WERI-Rb-1 (cell line): ENCODE measurements at regions not wholly inside any gene's neighbourhood (a gene's known extent, or its start where the extent isn't known, plus 50 kb on each side); places are given as distances from the start of the nearest gene placed in this dataset.

Experiments used
- DNase-seq: peaks from one replicate; pipeline ENCODE4 v3.0.0-alpha.2; 2020
- H3K27ac ChIP-seq: fragments of 250-450 bp; sonication (Bioruptor Pico); 2 replicates; pipeline ENCODE4 v1.5.1; 2020; ENCODE audit warnings: mild to moderate bottlenecking, moderate library complexity
- H3K27me3 ChIP-seq: fragments of 250-450 bp; sonication (Bioruptor Pico); 2 replicates; pipeline ENCODE4 v1.5.1; 2021; ENCODE audit warnings: mild to moderate bottlenecking, low read depth, moderate library complexity; ENCODE audit not compliant: insufficient read depth, severe bottlenecking
- H3K36me3 ChIP-seq: fragments of 250-450 bp; sonication (Bioruptor Pico); 2 replicates; pipeline ENCODE4 v1.5.1; 2020; ENCODE audit warnings: mild to moderate bottlenecking, moderate library complexity
- H3K4me3 ChIP-seq: 2 replicates; pipeline ENCODE4 v1.5.1; 2011; ENCODE audit warnings: low read depth, mild to moderate bottlenecking, control low read depth, low read length
- H3K9me3 ChIP-seq: fragments of 250-450 bp; sonication (Bioruptor Pico); 2 replicates; pipeline ENCODE4 v1.5.1; 2021; ENCODE audit warnings: mild to moderate bottlenecking, moderate library complexity; ENCODE audit not compliant: severe bottlenecking
- TF ChIP-seq, protein P1 (sequence below): IDR thresholded peaks from 2 replicates; pipeline ENCODE4 v1.5.1; 2011; ENCODE audit warnings: low read depth, mild to moderate bottlenecking, control low read depth, inconsistent platforms, low read length

- H3K27ac ChIP-seq: no peak overlapping the region
- TF ChIP-seq, protein P1, sequence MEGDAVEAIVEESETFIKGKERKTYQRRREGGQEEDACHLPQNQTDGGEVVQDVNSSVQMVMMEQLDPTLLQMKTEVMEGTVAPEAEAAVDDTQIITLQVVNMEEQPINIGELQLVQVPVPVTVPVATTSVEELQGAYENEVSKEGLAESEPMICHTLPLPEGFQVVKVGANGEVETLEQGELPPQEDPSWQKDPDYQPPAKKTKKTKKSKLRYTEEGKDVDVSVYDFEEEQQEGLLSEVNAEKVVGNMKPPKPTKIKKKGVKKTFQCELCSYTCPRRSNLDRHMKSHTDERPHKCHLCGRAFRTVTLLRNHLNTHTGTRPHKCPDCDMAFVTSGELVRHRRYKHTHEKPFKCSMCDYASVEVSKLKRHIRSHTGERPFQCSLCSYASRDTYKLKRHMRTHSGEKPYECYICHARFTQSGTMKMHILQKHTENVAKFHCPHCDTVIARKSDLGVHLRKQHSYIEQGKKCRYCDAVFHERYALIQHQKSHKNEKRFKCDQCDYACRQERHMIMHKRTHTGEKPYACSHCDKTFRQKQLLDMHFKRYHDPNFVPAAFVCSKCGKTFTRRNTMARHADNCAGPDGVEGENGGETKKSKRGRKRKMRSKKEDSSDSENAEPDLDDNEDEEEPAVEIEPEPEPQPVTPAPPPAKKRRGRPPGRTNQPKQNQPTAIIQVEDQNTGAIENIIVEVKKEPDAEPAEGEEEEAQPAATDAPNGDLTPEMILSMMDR: no peak
- H3K36me3 ChIP-seq: no peaks in the 10 kb centered on the region
- no peak overlapping the region for H3K4me3 ChIP-seq
- no peaks in the 10 kb centered on the region for H3K9me3 ChIP-seq
- no peak for DNase-seq
- H3K27me3 ChIP-seq: no peaks in the 10 kb centered on the region
Measured at GRCh38 chr12:79988368-79988767, 53.5 kb upstream of the PPP1R12A start.

DNA sequence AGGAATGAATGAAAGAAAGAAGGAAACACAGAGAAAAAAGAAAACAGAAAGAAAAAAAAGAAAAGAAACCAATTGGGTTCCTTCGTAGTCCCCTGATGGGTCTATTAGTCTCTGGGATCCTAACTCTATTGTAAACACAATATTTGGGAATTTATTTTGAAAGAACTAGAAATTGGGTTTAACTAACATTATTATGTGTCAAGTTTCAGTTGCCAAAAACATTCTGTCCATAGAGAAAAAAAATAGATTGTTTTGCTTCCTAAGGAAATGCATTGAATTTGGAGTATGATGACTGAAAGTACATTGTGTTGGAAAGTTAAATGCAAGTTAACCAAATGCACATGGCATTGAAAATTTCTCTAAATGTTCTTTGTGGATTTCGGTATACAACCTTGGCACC lies 52.8 kb upstream of the PPP1R12A start:
- Histone ChIP-seq H3K36me3 (no peaks in the 10 kb centered on the region), H3K9me3 (no peaks in the 10 kb centered on the region), H3K27ac (no peak overlapping the region), H3K27me3 (no peaks in the 10 kb centered on the region), H3K4me3 (no peak overlapping the region)
- DNase-seq: no peak
- TF ChIP-seq, protein P1: no peak
